Vagina (tissue), 2 donors: ENCODE measurements at regions not wholly inside any gene's neighbourhood (a gene's known extent, or its start where the extent isn't known, plus 50 kb on each side); places are given as distances from the start of the nearest gene placed in this dataset.

Experiments
- DNase-seq, 2 donors: peaks; one replicate each; pipeline ENCODE4 v3.0.0-alpha.2; 2017; ENCODE audit errors: extremely low spot score in 2 of 2
- H3K27ac ChIP-seq: fragments of 200-600 bp; sonication (generic); one replicate; pipeline ENCODE4 v1.5.1; 2019
- H3K27me3 ChIP-seq: fragments of 200-600 bp; sonication (generic); one replicate; pipeline ENCODE4 v1.5.1; 2019
- H3K36me3 ChIP-seq, 2 donors: fragments of 200-600 bp; sonication (generic); one replicate each; pipeline ENCODE4 v1.5.1; 2017 to 2019
- H3K4me1 ChIP-seq: fragments of 200-600 bp; sonication (generic); one replicate; pipeline ENCODE4 v1.5.1; 2019
- H3K4me3 ChIP-seq, 2 donors: fragments of 200-600 bp; sonication (generic); 1 replicate in 1 of 2; 2 replicates in 1 of 2; pipeline ENCODE4 v1.5.1; 2016 to 2019
- H3K9me3 ChIP-seq: fragments of 200-600 bp; sonication (generic); one replicate; pipeline ENCODE4 v1.5.1; 2019
- POLR2A ChIP-seq, 2 donors: fragments of 450-650 bp; IDR thresholded peaks; one replicate each; pipeline ENCODE4 v1.6.1; 2017; ENCODE audit warnings: antibody characterized with exemption in 2 of 2, mild to moderate bottlenecking in 2 of 2, moderate library complexity in 2 of 2
- POLR2AphosphoS5 ChIP-seq, 2 donors: sonication (generic); formaldehyde crosslinking; IDR thresholded peaks; one replicate each; pipeline ENCODE4 v1.9.0; 2017; ENCODE audit warnings: antibody characterized with exemption in 2 of 2, mild to moderate bottlenecking in 2 of 2, low read depth in 1 of 2; ENCODE audit not compliant: insufficient read depth in 1 of 2
- intact Hi-C: fragments of 100-400 bp; cut with DNase I; formaldehyde crosslinking; loops from one replicate; pipeline ENCODE4 v1.15.1; 2023
- TF ChIP-seq, protein P1 (sequence below), 3 experiments: fragments of 450-650 bp in 2 of 3; fragments of 200-600 bp in 1 of 3; sonication (generic) in 1 of 3; IDR thresholded peaks; one replicate each; pipeline ENCODE4 v1.5.1; 2017 to 2019; ENCODE audit warnings: antibody characterized with exemption in 3 of 3, mild to moderate bottlenecking in 2 of 3, moderate library complexity in 2 of 3

DNA sequence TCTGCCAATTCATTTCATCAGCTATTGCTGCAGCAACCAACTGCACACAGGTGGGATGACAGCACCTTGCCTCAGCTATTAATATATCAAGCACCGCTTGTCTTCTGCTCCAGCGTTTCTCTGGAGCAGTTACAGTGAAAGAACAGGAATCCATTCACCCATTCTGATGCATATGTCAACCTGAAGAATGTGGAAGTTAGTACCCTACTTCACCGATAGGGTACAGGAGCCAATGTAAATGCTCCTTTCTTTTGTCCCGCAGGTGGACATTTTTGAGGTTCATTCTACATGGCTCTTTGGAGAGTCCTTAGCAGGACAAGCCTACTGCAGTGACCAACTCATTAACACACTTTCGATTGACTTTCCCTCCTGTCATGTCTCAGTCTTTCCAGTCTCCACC lies 104.4 kb upstream of the PRNP start:
- intact Hi-C loops, result no loop called here
- no peaks in the 10 kb centered on the region for H3K4me1 ChIP-seq
- no peaks in the 10 kb centered on the region for H3K36me3 ChIP-seq
- no peaks in the 10 kb centered on the region for H3K27me3 ChIP-seq
- no peak overlapping the region for H3K4me3 ChIP-seq
- DNase-seq, result no peak
- TF ChIP-seq, protein P1, sequence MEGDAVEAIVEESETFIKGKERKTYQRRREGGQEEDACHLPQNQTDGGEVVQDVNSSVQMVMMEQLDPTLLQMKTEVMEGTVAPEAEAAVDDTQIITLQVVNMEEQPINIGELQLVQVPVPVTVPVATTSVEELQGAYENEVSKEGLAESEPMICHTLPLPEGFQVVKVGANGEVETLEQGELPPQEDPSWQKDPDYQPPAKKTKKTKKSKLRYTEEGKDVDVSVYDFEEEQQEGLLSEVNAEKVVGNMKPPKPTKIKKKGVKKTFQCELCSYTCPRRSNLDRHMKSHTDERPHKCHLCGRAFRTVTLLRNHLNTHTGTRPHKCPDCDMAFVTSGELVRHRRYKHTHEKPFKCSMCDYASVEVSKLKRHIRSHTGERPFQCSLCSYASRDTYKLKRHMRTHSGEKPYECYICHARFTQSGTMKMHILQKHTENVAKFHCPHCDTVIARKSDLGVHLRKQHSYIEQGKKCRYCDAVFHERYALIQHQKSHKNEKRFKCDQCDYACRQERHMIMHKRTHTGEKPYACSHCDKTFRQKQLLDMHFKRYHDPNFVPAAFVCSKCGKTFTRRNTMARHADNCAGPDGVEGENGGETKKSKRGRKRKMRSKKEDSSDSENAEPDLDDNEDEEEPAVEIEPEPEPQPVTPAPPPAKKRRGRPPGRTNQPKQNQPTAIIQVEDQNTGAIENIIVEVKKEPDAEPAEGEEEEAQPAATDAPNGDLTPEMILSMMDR (IDR thresholded peaks at IDR 0.05), result no peak
- TF ChIP-seq POLR2AphosphoS5 (IDR thresholded peaks at IDR 0.05; ENCODE audit: insufficient read depth in 1 of 2, low read depth in 1 of 2) (no peak), POLR2A (IDR thresholded peaks at IDR 0.05) (no peak)
- no peaks in the 10 kb centered on the region for H3K9me3 ChIP-seq
- H3K27ac ChIP-seq, result no peak overlapping the region

DNA sequence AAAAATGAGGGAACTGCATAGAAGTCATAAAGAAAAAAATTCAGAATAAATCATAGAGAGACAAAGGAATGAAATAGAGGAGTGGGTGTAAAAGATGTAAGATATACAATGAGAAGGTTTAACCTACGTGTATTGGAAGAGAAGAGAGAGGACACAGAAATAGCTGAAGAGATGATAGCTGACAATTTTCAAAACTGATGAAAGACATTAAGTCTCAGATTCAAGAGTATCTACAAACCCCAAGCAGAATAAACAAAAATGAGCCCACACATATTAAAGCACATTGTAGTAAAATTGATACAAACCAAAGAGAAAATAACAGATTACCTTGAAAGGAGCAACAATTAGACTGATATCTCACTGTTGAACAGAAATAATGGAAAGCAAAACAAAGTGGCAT lies 107.9 kb upstream of the PRNP start:
- intact Hi-C loops, result no loop called here

DNA sequence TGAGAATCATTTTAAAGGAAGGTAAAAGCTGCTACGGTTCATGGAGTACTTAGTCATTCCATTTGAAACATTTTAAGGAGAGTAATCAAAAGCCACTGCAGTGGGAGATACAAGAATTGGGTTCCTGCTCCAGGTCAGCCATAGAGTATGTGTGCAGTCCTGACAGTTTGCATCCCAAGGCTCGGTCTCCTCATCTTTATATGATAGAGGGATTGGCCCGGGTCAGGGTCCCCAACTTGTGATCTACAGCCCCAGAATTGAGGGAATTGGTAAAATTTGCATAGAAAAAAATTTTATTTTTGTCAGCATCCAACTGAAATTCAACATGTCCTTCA lies 111.9 kb upstream of the PRNP start:
- Histone ChIP-seq H3K9me3 (no peaks in the 10 kb centered on the region), H3K27me3 (no peaks in the 10 kb centered on the region), H3K4me1 (no peaks in the 10 kb centered on the region), H3K4me3 (no peak overlapping the region), H3K27ac (no peak overlapping the region), H3K36me3 (no peaks in the 10 kb centered on the region)
- TF ChIP-seq, protein P1 (IDR thresholded peaks at IDR 0.05), result no peak
- TF ChIP-seq POLR2AphosphoS5 (IDR thresholded peaks at IDR 0.05; ENCODE audit: insufficient read depth in 1 of 2, low read depth in 1 of 2), result no peak
- intact Hi-C loops, result no loop called here
- no peak for DNase-seq

More for the DNA sequence above, 107.9 kb upstream of the PRNP start:
- no peaks in the 10 kb centered on the region for H3K9me3 ChIP-seq
- no peak overlapping the region for H3K4me3 ChIP-seq
- H3K36me3 ChIP-seq, result no peaks in the 10 kb centered on the region
- TF ChIP-seq POLR2A (IDR thresholded peaks at IDR 0.05) (no peak), POLR2AphosphoS5 (IDR thresholded peaks at IDR 0.05; ENCODE audit: insufficient read depth in 1 of 2, low read depth in 1 of 2) (no peak)
- TF ChIP-seq, protein P1 (IDR thresholded peaks at IDR 0.05), result no peak
- no peaks in the 10 kb centered on the region for H3K4me1 ChIP-seq
- H3K27me3 ChIP-seq, result no peaks in the 10 kb centered on the region
- DNase-seq, result no peak
- H3K27ac ChIP-seq, result no peak overlapping the region

DNA sequence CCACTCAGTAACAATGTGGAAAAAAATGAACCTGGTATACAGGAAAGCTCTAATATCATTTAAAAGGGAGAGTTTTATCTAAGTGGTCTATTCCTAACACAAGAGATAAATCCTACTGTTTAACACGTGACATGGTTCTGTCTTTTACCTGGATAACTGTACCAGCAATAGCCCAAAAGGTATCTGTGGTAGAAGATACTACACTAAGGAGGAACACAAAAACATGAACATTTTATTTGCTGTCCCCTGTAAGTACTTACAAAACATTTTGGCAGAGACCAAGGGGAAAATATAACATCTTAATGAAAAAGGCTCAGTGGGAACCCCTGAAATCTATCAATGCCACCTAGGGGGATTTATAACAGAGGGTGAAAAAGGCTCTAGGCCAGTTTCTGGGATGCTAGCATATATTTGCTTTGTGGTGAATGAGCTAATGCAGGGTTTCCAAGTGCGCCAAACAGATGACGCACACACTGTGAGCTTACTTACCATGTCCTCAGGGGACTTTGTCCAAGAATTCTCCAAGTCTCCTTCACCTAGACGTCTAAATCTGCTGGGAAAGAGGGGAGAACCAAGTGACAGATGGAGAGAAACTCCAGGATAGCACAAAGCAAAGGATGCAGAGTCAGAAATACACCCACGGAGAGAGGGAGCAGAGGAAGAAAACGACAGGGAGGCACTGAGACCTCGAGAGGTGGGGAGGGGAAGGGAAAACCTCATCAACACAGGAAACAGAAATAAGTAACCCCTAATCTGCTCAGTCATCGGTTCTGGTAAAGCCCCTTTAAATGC lies 112.5 kb upstream of the PRNP start:
- no peak for TF ChIP-seq POLR2AphosphoS5 (IDR thresholded peaks at IDR 0.05; ENCODE audit: insufficient read depth in 1 of 2, low read depth in 1 of 2)
- TF ChIP-seq, protein P1 (IDR thresholded peaks at IDR 0.05), result no peak
- no peak for TF ChIP-seq POLR2A (IDR thresholded peaks at IDR 0.05)
- Histone ChIP-seq H3K4me3 (no peak overlapping the region), H3K4me1 (no peaks in the 10 kb centered on the region), H3K27ac (no peak overlapping the region), H3K9me3 (no peaks in the 10 kb centered on the region), H3K27me3 (no peaks in the 10 kb centered on the region), H3K36me3 (no peaks in the 10 kb centered on the region)
- intact Hi-C loops, result no loop called here
- DNase-seq, result no peak

DNA sequence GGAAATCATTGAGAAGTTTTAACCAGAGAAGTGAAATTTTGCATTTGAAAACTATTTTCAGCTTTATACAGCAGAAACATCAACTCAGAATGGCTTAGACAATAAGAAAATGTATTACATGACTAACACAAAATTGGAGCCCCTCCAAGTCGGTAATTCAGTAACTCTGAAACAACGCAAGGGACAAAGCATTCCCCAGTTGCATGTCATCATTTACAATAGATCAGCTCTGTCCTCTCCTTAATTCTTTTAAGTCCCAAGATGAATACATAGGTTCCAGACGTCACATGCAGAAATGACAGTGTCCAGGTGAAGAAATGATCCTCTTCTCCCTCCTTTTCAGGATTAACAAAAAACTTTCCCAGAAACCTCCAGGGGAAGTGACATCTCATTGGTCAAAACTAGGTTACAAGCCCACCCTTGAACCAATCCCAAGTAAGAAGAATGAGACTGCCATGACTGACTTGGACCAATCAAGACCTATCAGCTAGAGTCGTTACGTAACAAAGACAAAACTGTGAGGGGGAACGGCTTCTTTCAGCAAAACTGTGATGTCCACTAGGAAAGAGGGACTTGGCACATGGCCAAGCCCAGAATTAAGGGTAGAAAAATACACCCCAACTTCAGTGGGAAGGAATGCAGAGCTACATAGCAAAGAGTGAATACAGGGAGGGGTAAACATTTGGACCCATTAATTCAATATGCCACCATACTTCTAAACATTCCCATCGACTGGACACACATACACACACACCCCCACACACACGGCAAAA lies 114.3 kb upstream of the PRNP start:
- DNase-seq, result no peak
- Histone ChIP-seq H3K36me3 (no peaks in the 10 kb centered on the region), H3K4me1 (no peaks in the 10 kb centered on the region), H3K9me3 (no peaks in the 10 kb centered on the region), H3K27ac (no peak overlapping the region), H3K4me3 (no peak overlapping the region), H3K27me3 (no peaks in the 10 kb centered on the region)
- TF ChIP-seq POLR2A (IDR thresholded peaks at IDR 0.05) (no peak), POLR2AphosphoS5 (IDR thresholded peaks at IDR 0.05; ENCODE audit: insufficient read depth in 1 of 2, low read depth in 1 of 2) (no peak)
- TF ChIP-seq, protein P1 (IDR thresholded peaks at IDR 0.05), result no peak
- intact Hi-C loops, result no loop called here
